Endothelial cell of umbilical vein (primary cell): ENCODE measurements at regions not wholly inside any gene's neighbourhood (a gene's known extent, or its start where the extent isn't known, plus 50 kb on each side); places are given as distances from the start of the nearest gene placed in this dataset.

Experiments
- BruUV-seq: library from RNA; stranded (reverse); fragments of 400-500 nt; replicated peaks from 2 replicates; lab custom pipeline; 2021; lab: Mats Ljungman, UMichigan
- CTCF ChIA-PET: fragments of 300-600, 350-600 bp; sonication (Branson Sonifier 250); formaldehyde crosslinking; loops from one replicate; lab custom pipeline; 2021; ENCODE audit warnings: antibody characterized with exemption, inconsistent platforms; lab: Charles Lee
- POLR2A ChIA-PET: fragments of 300-600, 350-600 bp; sonication (Branson Sonifier 250); formaldehyde crosslinking; loops from one replicate; lab custom pipeline; 2021; ENCODE audit warnings: antibody characterized with exemption, inconsistent platforms; lab: Charles Lee
- DNase-seq: peaks from one replicate; pipeline ENCODE4 v3.0.0-alpha.2; 2011; ENCODE audit warnings: low read depth, low spot score
- FAIRE-seq: peaks from 2 replicates; lab custom pipeline; 2011; peaks lifted over from hg19 to GRCh38; lab: Jason Lieb, UNC
- H2AFZ ChIP-seq: 2 replicates; pipeline ENCODE4 v1.6.0; 2012; ENCODE audit warnings: low read depth, low read length, control low read depth, inconsistent platforms
- H3K27ac ChIP-seq: 2 replicates; pipeline ENCODE4 v1.5.1; 2011; ENCODE audit warnings: low read depth, mild to moderate bottlenecking, control low read depth, low read length, moderate library complexity; ENCODE audit not compliant: insufficient read depth
- H3K27me3 ChIP-seq, 2 experiments: 2 replicates each; pipeline versions ENCODE4 v1.6.0 to v1.6.1; 2011; ENCODE audit warnings: low read length in 2 of 2, mixed read lengths in 1 of 2; ENCODE audit not compliant: control insufficient read depth in 2 of 2, insufficient read depth in 2 of 2
- H3K36me3 ChIP-seq, 2 experiments: 2 replicates in 1 of 2; 3 replicates in 1 of 2; pipeline ENCODE4 v1.5.1; 2011; ENCODE audit warnings: low read length in 2 of 2, mild to moderate bottlenecking in 1 of 2, moderate library complexity in 1 of 2; ENCODE audit not compliant: control insufficient read depth in 2 of 2, insufficient read depth in 2 of 2; ENCODE audit errors: extremely low read depth in 1 of 2
- H3K4me1 ChIP-seq: 3 replicates; pipeline ENCODE4 v1.5.1; 2011; ENCODE audit warnings: mild to moderate bottlenecking, low read length; ENCODE audit not compliant: control insufficient read depth, insufficient read depth; ENCODE audit errors: extremely low read depth
- H3K4me2 ChIP-seq: 2 replicates; pipeline ENCODE4 v1.6.1; 2011; ENCODE audit warnings: low read length, control low read depth, mixed read lengths; ENCODE audit not compliant: insufficient read depth
- H3K4me3 ChIP-seq, 3 experiments: fragments of 200-600 bp in 1 of 3; sonication (generic), shearing (Covaris generic) in 1 of 3; replicated peaks in 1 of 3; 2 replicates each; pipeline ENCODE4 v1.5.1; 2011 to 2016; ENCODE audit warnings: control low read depth in 3 of 3, low read length in 3 of 3, mild to moderate bottlenecking in 2 of 3, inconsistent platforms in 1 of 3, low read depth in 1 of 3, moderate library complexity in 1 of 3; ENCODE audit not compliant: insufficient read depth in 1 of 3
- H3K79me2 ChIP-seq: 2 replicates; pipeline ENCODE4 v1.6.0; 2012; ENCODE audit warnings: low read length, inconsistent platforms; ENCODE audit not compliant: control insufficient read depth, insufficient read depth
- H3K9ac ChIP-seq: replicated peaks from 2 replicates; pipeline ENCODE3; 2011; ENCODE audit warnings: low read length, control low read depth; ENCODE audit not compliant: insufficient read depth; ENCODE audit errors: extremely low read depth
- H3K9me1 ChIP-seq: replicated peaks from 3 replicates; pipeline ENCODE4 v1.6.0; 2011; ENCODE audit warnings: mild to moderate bottlenecking, low read length; ENCODE audit not compliant: control insufficient read depth, insufficient read depth; ENCODE audit errors: extremely low read depth
- H3K9me3 ChIP-seq: replicated peaks from 2 replicates; pipeline ENCODE4 v1.5.1; 2012; ENCODE audit warnings: low read length, inconsistent platforms; ENCODE audit not compliant: control insufficient read depth, insufficient read depth
- H4K20me1 ChIP-seq: replicated peaks from 2 replicates; pipeline ENCODE3; 2011; ENCODE audit warnings: mild to moderate bottlenecking, low read length; ENCODE audit not compliant: control insufficient read depth, insufficient read depth; ENCODE audit errors: extremely low read depth
- EZH2 ChIP-seq: IDR thresholded peaks from 2 replicates; pipeline ENCODE4 v1.6.1; 2012; ENCODE audit warnings: borderline replicate concordance, low read depth, mild to moderate bottlenecking, moderate library complexity, low read length, inconsistent platforms; ENCODE audit not compliant: severe bottlenecking
- GATA2 ChIP-seq: IDR thresholded peaks from 2 replicates; pipeline ENCODE4 v1.7.0; 2011; ENCODE audit warnings: low read depth, mild to moderate bottlenecking, moderate library complexity, mixed read lengths, low read length; ENCODE audit not compliant: insufficient read length, insufficient read depth
- MYC ChIP-seq: IDR thresholded peaks from one replicate; pipeline ENCODE4 v1.6.1; 2011; ENCODE audit warnings: mild to moderate bottlenecking, low read depth, low read length
- POLR2A ChIP-seq: IDR thresholded peaks from 2 replicates; pipeline ENCODE4 v1.6.1; 2012; ENCODE audit warnings: low read depth, mild to moderate bottlenecking, control low read depth, low read length
- POLR2AphosphoS5 ChIP-seq: IDR thresholded peaks from 2 replicates; pipeline ENCODE4 v1.6.1; 2012; ENCODE audit warnings: low read depth, mild to moderate bottlenecking, control low read depth, low read length, moderate library complexity; ENCODE audit not compliant: insufficient read depth
- dilution Hi-C: fragments of 300-500 bp; cut with MboI; formaldehyde crosslinking; loops from one replicate; pipeline ENCODE4 v1.15.0; 2019; ENCODE audit warnings: low sequenced_read_pairs; ENCODE audit not compliant: extremely low pct_ligation_motif_present
- intact Hi-C: fragments of 100-400 bp; cut with micrococcal nuclease; formaldehyde crosslinking; loops from one replicate; pipeline ENCODE4 v1.10.0; 2022

DNA sequence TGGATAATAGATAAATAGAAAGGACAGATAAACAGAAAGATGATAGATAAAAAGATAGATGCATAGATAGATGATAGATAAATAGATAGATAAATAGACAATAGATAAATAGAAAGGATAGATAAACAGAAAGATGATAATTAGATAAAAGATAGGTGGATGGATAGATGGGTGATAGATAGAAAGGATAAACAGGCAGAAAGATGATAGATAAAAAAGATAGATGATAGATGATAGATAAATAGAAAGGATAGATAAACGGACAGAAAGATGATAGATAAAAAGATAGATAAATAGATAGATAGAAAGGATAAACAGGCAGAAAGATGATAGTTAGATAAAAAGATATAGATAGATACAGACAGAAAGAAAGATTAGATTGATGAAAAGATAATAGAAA, 92.3 kb upstream of the UQCRFS1 start:
- Histone ChIP-seq H3K9ac (no peak overlapping the region), H4K20me1 (no peaks in the 10 kb centered on the region), H3K4me1 (no peaks in the 10 kb centered on the region), H3K4me2 (no peak overlapping the region), H2AFZ (no peak overlapping the region), H3K9me3 (peaks cover 1% of the 10 kb centered on the region), H3K36me3 (no peaks in the 10 kb centered on the region), H3K27ac (no peak overlapping the region), H3K79me2 (no peaks in the 10 kb centered on the region), H3K9me1 (no peaks in the 10 kb centered on the region), H3K27me3 (no peaks in the 10 kb centered on the region), H3K4me3 (no peak overlapping the region)
- FAIRE-seq = no peak
- no TSS peak for BruUV-seq
- CTCF ChIA-PET = no interaction called here
- TF ChIP-seq POLR2A (no peak), POLR2AphosphoS5 (no peak), GATA2 (no peak), MYC (no peak)
- dilution Hi-C loops (no loop called here), intact Hi-C loops (no loop called here)
- POLR2A ChIA-PET = no interaction called here
- DNase-seq = no peak

DNA sequence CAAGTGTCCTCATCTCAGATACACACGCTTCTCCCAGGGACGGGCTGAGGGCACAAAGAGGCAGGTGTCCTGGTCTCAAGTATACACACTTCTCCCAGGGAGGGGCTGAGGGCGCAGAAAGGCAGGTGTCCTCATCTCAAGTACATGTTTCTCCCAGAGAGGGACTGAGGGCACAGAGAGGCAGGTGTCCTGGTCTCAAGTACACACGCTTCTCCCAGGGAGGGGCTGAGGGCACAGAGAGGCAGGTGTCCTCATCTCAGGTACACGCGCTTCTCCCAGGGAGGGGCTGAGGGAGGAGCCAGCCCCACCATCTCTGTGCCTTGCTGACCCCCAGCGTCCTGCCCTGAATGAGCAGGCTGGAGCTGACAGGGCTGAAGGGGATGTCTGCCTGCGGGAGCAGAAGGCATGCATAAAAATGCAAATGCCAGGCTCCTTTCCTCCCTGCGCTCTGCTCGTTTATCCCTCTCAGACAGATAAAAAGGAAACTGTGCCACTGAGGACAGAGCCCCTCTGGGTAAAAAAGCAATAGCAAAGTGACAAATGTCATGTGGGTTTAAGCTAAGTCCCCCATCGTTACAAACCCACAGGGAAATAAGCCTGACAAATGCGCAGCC, 96.1 kb upstream of the UQCRFS1 start:
- dilution Hi-C loops = no loop called here
- H2AFZ ChIP-seq = no peak overlapping the region
- POLR2A ChIA-PET = no interaction called here

More for the DNA sequence above, 96.1 kb upstream of the UQCRFS1 start:
- peaks cover 4% of the 10 kb centered on the region for H3K9me3 ChIP-seq
- BruUV-seq = no TSS peak
- DNase-seq (no peak), FAIRE-seq (no peak)
- CTCF ChIA-PET = no interaction called here
- no peak overlapping the region for H3K9ac ChIP-seq
- no peaks in the 10 kb centered on the region for H3K27me3 ChIP-seq
- H3K9me1 ChIP-seq = no peaks in the 10 kb centered on the region
- no peak for TF ChIP-seq MYC
- TF ChIP-seq GATA2 = no peak
- no peak for TF ChIP-seq EZH2
- no peaks in the 10 kb centered on the region for H3K4me1 ChIP-seq
- no peaks in the 10 kb centered on the region for H3K36me3 ChIP-seq
- H3K4me2 ChIP-seq = no peak overlapping the region
- no peak overlapping the region for H3K4me3 ChIP-seq
- H4K20me1 ChIP-seq = no peaks in the 10 kb centered on the region
- H3K27ac ChIP-seq = no peak overlapping the region
- no peaks in the 10 kb centered on the region for H3K79me2 ChIP-seq
- intact Hi-C loops = no loop called here
